ENCODE measurements at regions not wholly inside any gene's neighbourhood (a gene's known extent, or its start where the extent isn't known, plus 50 kb on each side); places are given as distances from the start of the nearest gene placed in this dataset.
A peak's percentile ranks its signal among the peaks of the same experiment; 100 is the strongest.

GRCh38 chr1:94679332-94680038 is 137.9 kb upstream of the F3 start:
- 0 out of 2 replicates have a peak, but pooled peaks cover 3% of the 10 kb centered on the region for H3K4me1 ChIP-seq (ENCODE audit: insufficient read depth, low read length)
- no peak overlapping the region for H3K4me3 ChIP-seq (ENCODE audit: low read length)

GRCh38 chr1:94678202-94678848 is 136.8 kb upstream of the F3 start:
- H3K36me3 ChIP-seq (ENCODE audit: insufficient read depth, low read depth, low read length) = no peaks in the 10 kb centered on the region
- no peak overlapping the region for H3K27ac ChIP-seq (ENCODE audit: low read length)
- no peaks in the 10 kb centered on the region for H3K27me3 ChIP-seq (ENCODE audit: insufficient read depth, low read length)
- no peak overlapping the region for H3K9ac ChIP-seq (ENCODE audit: low read depth, low read length)
- no peak overlapping the region for H3K4me3 ChIP-seq (ENCODE audit: low read length)
- no peaks in the 10 kb centered on the region for H3K9me3 ChIP-seq (ENCODE audit: insufficient read depth, low read depth, low read length)
- H3K4me1 ChIP-seq (ENCODE audit: insufficient read depth, low read length) = 0 out of 2 replicates have a peak, but pooled peaks cover 3% of the 10 kb centered on the region

More at GRCh38 chr1:94679332-94680038, 137.9 kb upstream of the F3 start:
- no peak overlapping the region for H3K9ac ChIP-seq (ENCODE audit: low read depth, low read length)
- H3K9me3 ChIP-seq (ENCODE audit: insufficient read depth, low read depth, low read length) = no peaks in the 10 kb centered on the region
- H3K36me3 ChIP-seq (ENCODE audit: insufficient read depth, low read depth, low read length) = no peaks in the 10 kb centered on the region
- no peak overlapping the region for H3K27ac ChIP-seq (ENCODE audit: low read length)
- H3K27me3 ChIP-seq (ENCODE audit: insufficient read depth, low read length) = no peaks in the 10 kb centered on the region

- Histone ChIP-seq H3K9ac (ENCODE audit: low read depth, low read length) (no peak overlapping the region), H3K36me3 (ENCODE audit: insufficient read depth, low read depth, low read length) (no peaks in the 10 kb centered on the region), H3K4me3 (ENCODE audit: low read length) (no peak overlapping the region), H3K27me3 (ENCODE audit: insufficient read depth, low read length) (no peaks in the 10 kb centered on the region), H3K4me1 (ENCODE audit: insufficient read depth, low read length) (0 out of 2 replicates have a peak, but pooled peaks cover 3% of the 10 kb centered on the region), H3K27ac (ENCODE audit: low read length) (no peak overlapping the region), H3K9me3 (ENCODE audit: insufficient read depth, low read depth, low read length) (no peaks in the 10 kb centered on the region)
Observed at GRCh38 chr1:94677714-94678113, 136.2 kb upstream of the F3 start.

GRCh38 chr1:94677087-94677486 is 135.5 kb upstream of the F3 start:
- Histone ChIP-seq H3K9me3 (ENCODE audit: insufficient read depth, low read depth, low read length) (no peaks in the 10 kb centered on the region), H3K36me3 (ENCODE audit: insufficient read depth, low read depth, low read length) (no peaks in the 10 kb centered on the region), H3K4me3 (ENCODE audit: low read length) (no peak overlapping the region), H3K27ac (ENCODE audit: low read length) (no peak overlapping the region), H3K9ac (ENCODE audit: low read depth, low read length) (no peak overlapping the region), H3K27me3 (ENCODE audit: insufficient read depth, low read length) (no peaks in the 10 kb centered on the region), H3K4me1 (ENCODE audit: insufficient read depth, low read length) (0 out of 2 replicates have a peak, but pooled peaks cover 3% of the 10 kb centered on the region)

GRCh38 chr1:94676686-94677085 is 135.1 kb upstream of the F3 start:
- H3K27me3 ChIP-seq (ENCODE audit: insufficient read depth, low read length) = no peaks in the 10 kb centered on the region
- no peak overlapping the region for H3K27ac ChIP-seq (ENCODE audit: low read length)
- 0 out of 2 replicates have a peak, but pooled peaks cover 3% of the 10 kb centered on the region for H3K4me1 ChIP-seq (ENCODE audit: insufficient read depth, low read length)
- no peak overlapping the region for H3K4me3 ChIP-seq (ENCODE audit: low read length)
- H3K9ac ChIP-seq (ENCODE audit: low read depth, low read length) = no peak overlapping the region
- no peaks in the 10 kb centered on the region for H3K9me3 ChIP-seq (ENCODE audit: insufficient read depth, low read depth, low read length)
- no peaks in the 10 kb centered on the region for H3K36me3 ChIP-seq (ENCODE audit: insufficient read depth, low read depth, low read length)

GRCh38 chr1:94675373-94675772 is 133.8 kb upstream of the F3 start:
- no peaks in the 10 kb centered on the region for H3K36me3 ChIP-seq (ENCODE audit: insufficient read depth, low read depth, low read length)
- H3K4me3 ChIP-seq (ENCODE audit: low read length) = no peak overlapping the region
- no peak overlapping the region for H3K9ac ChIP-seq (ENCODE audit: low read depth, low read length)
- H3K9me3 ChIP-seq (ENCODE audit: insufficient read depth, low read depth, low read length) = no peaks in the 10 kb centered on the region
- no peak overlapping the region for H3K27ac ChIP-seq (ENCODE audit: low read length)
- no peaks in the 10 kb centered on the region for H3K27me3 ChIP-seq (ENCODE audit: insufficient read depth, low read length)
- H3K4me1 ChIP-seq (ENCODE audit: insufficient read depth, low read length) = 0 out of 2 replicates have a peak, but pooled peaks cover 3% of the 10 kb centered on the region

GRCh38 chr1:94674876-94675275 is 133.3 kb upstream of the F3 start:
- Histone ChIP-seq H3K27ac (ENCODE audit: low read length) (no peak overlapping the region), H3K4me3 (ENCODE audit: low read length) (no peak overlapping the region), H3K9ac (ENCODE audit: low read depth, low read length) (no peak overlapping the region), H3K4me1 (ENCODE audit: insufficient read depth, low read length) (peaks cover 6% of the 10 kb centered on the region), H3K9me3 (ENCODE audit: insufficient read depth, low read depth, low read length) (no peaks in the 10 kb centered on the region), H3K36me3 (ENCODE audit: insufficient read depth, low read depth, low read length) (no peaks in the 10 kb centered on the region), H3K27me3 (ENCODE audit: insufficient read depth, low read length) (no peaks in the 10 kb centered on the region)

GRCh38 chr1:94672934-94673333 is 131.4 kb upstream of the F3 start:
- no peak overlapping the region for H3K27ac ChIP-seq (ENCODE audit: low read length)
- peaks cover 25% of the 10 kb centered on the region for H3K4me1 ChIP-seq (ENCODE audit: insufficient read depth, low read length)
- no peaks in the 10 kb centered on the region for H3K27me3 ChIP-seq (ENCODE audit: insufficient read depth, low read length)
- H3K9ac ChIP-seq (ENCODE audit: low read depth, low read length) = no peak overlapping the region
- H3K9me3 ChIP-seq (ENCODE audit: insufficient read depth, low read depth, low read length) = no peaks in the 10 kb centered on the region
- H3K4me3 ChIP-seq (ENCODE audit: low read length) = no peak overlapping the region
- H3K36me3 ChIP-seq (ENCODE audit: insufficient read depth, low read depth, low read length) = no peaks in the 10 kb centered on the region

GRCh38 chr1:94672001-94672400 is 130.4 kb upstream of the F3 start:
- H3K4me1 ChIP-seq (ENCODE audit: insufficient read depth, low read length) = peaks cover 34% of the 10 kb centered on the region
- H3K36me3 ChIP-seq (ENCODE audit: insufficient read depth, low read depth, low read length) = no peaks in the 10 kb centered on the region
- no peak overlapping the region for H3K4me3 ChIP-seq (ENCODE audit: low read length)
- H3K9me3 ChIP-seq (ENCODE audit: insufficient read depth, low read depth, low read length) = no peaks in the 10 kb centered on the region
- H3K9ac ChIP-seq (ENCODE audit: low read depth, low read length) = no peak overlapping the region
- H3K27ac ChIP-seq (ENCODE audit: low read length) = no peak overlapping the region
- no peaks in the 10 kb centered on the region for H3K27me3 ChIP-seq (ENCODE audit: insufficient read depth, low read length)

GRCh38 chr1:94670273-94670672 is 128.7 kb upstream of the F3 start:
- peaks cover 48% of the 10 kb centered on the region for H3K4me1 ChIP-seq (ENCODE audit: insufficient read depth, low read length)
- no peak overlapping the region for H3K27ac ChIP-seq (ENCODE audit: low read length)
- H3K9me3 ChIP-seq (ENCODE audit: insufficient read depth, low read depth, low read length) = no peaks in the 10 kb centered on the region
- H3K4me3 ChIP-seq (ENCODE audit: low read length) = no peak overlapping the region
- no peak overlapping the region for H3K9ac ChIP-seq (ENCODE audit: low read depth, low read length)
- H3K27me3 ChIP-seq (ENCODE audit: insufficient read depth, low read length) = no peaks in the 10 kb centered on the region
- H3K36me3 ChIP-seq (ENCODE audit: insufficient read depth, low read depth, low read length) = no peaks in the 10 kb centered on the region

GRCh38 chr1:94669198-94669597 is 127.6 kb upstream of the F3 start:
- H3K9ac ChIP-seq (ENCODE audit: low read depth, low read length) = peak overlapping the region; percentile 16; the same call in 1 of the 2 replicates
- H3K4me1 ChIP-seq (ENCODE audit: insufficient read depth, low read length) = peaks cover 47% of the 10 kb centered on the region
- no peaks in the 10 kb centered on the region for H3K27me3 ChIP-seq (ENCODE audit: insufficient read depth, low read length)
- no peaks in the 10 kb centered on the region for H3K36me3 ChIP-seq (ENCODE audit: insufficient read depth, low read depth, low read length)
- H3K9me3 ChIP-seq (ENCODE audit: insufficient read depth, low read depth, low read length) = 0 out of 2 replicates have a peak, but pooled peaks cover 5% of the 10 kb centered on the region
- H3K27ac ChIP-seq (ENCODE audit: low read length) = peak overlapping the region; percentile 22
- H3K4me3 ChIP-seq (ENCODE audit: low read length) = no peak overlapping the region

- H3K27ac ChIP-seq (ENCODE audit: low read length) = peak overlapping the region; percentile 63
- 0 out of 2 replicates have a peak overlapping the region, but pooled peaks have one; percentile 15 for H3K4me3 ChIP-seq (ENCODE audit: low read length)
- H3K9ac ChIP-seq (ENCODE audit: low read depth, low read length) = peak overlapping the region; percentile 16; the same call in 1 of the 2 replicates
- H3K36me3 ChIP-seq (ENCODE audit: insufficient read depth, low read depth, low read length) = no peaks in the 10 kb centered on the region
- peaks cover 47% of the 10 kb centered on the region for H3K4me1 ChIP-seq (ENCODE audit: insufficient read depth, low read length)
- 0 out of 2 replicates have a peak, but pooled peaks cover 5% of the 10 kb centered on the region for H3K9me3 ChIP-seq (ENCODE audit: insufficient read depth, low read depth, low read length)
- H3K27me3 ChIP-seq (ENCODE audit: insufficient read depth, low read length) = no peaks in the 10 kb centered on the region
Observed at GRCh38 chr1:94668528-94668927, 127.0 kb upstream of the F3 start.

Data from iPS-20b (cell line).